SK-N-SH (cell line): ENCODE measurements at regions not wholly inside any gene's neighbourhood (a gene's known extent, or its start where the extent isn't known, plus 50 kb on each side); places are given as distances from the start of the nearest gene placed in this dataset.

Experiments used
- CTCF ChIP-seq: fragments of 200-600 bp; sonication (generic); IDR thresholded peaks from 2 replicates; pipeline ENCODE4 v1.6.1; 2017; ENCODE audit warnings: antibody characterized with exemption, mild to moderate bottlenecking, moderate library complexity
- EP300 ChIP-seq, 2 experiments: IDR thresholded peaks; 2 replicates each; pipeline versions ENCODE4 v1.4.0 to v1.6.1; 2012; ENCODE audit warnings: borderline replicate concordance in 1 of 2, low read depth in 1 of 2, low read length in 1 of 2
- MAX ChIP-seq: IDR thresholded peaks from 2 replicates; pipeline ENCODE4 v1.4.0; 2012; ENCODE audit warnings: low read depth
- SMC3 ChIP-seq: IDR thresholded peaks from 2 replicates; pipeline ENCODE4 v1.6.1; 2012; ENCODE audit warnings: low read depth, low read length, improper control_type of control experiment

- no peak for TF ChIP-seq MAX
- TF ChIP-seq EP300 (IDR thresholded peaks at IDR 0.05; ENCODE audit: borderline replicate concordance in 1 of 2, low read depth in 1 of 2, low read length in 1 of 2): no peak
- TF ChIP-seq SMC3: no peak
- no peak for TF ChIP-seq CTCF
These were observed 720.8 kb downstream of the SLC6A15 start for GRCh38 chr12:84191779-84192178.
